ENCODE measurements at regions not wholly inside any gene's neighbourhood (a gene's known extent, or its start where the extent isn't known, plus 50 kb on each side); places are given as distances from the start of the nearest gene placed in this dataset.

- Histone ChIP-seq H3K79me2 (ENCODE audit: control insufficient read depth, insufficient read depth, low read length) (no peaks in the 10 kb centered on the region), H3K4me2 (ENCODE audit: insufficient read depth, low read length) (no peak overlapping the region), H3K4me3 (replicated peaks in 1 of 3; ENCODE audit: insufficient read depth in 1 of 3, low read depth in 1 of 3, low read length in 3 of 3) (no peak overlapping the region), H3K27ac (ENCODE audit: insufficient read depth, low read depth, low read length) (no peak overlapping the region), H3K4me1 (ENCODE audit: control insufficient read depth, extremely low read depth, insufficient read depth, low read length) (no peaks in the 10 kb centered on the region), H3K27me3 (ENCODE audit: control insufficient read depth in 2 of 2, insufficient read depth in 2 of 2, low read length in 2 of 2) (peaks cover 0 to 2% of the 10 kb centered on the region in 2 experiments), H2AFZ (ENCODE audit: low read depth, low read length) (no peak overlapping the region), H3K9me3 (replicated peaks; ENCODE audit: control insufficient read depth, insufficient read depth, low read length) (no peaks in the 10 kb centered on the region), H3K36me3 (ENCODE audit: control insufficient read depth in 2 of 2, extremely low read depth in 1 of 2, insufficient read depth in 2 of 2, low read length in 2 of 2) (no peaks in the 10 kb centered on the region), H3K9ac (replicated peaks; ENCODE audit: extremely low read depth, insufficient read depth, low read length) (no peak overlapping the region), H4K20me1 (replicated peaks; ENCODE audit: control insufficient read depth, extremely low read depth, insufficient read depth, low read length) (no peaks in the 10 kb centered on the region), H3K9me1 (replicated peaks; ENCODE audit: control insufficient read depth, extremely low read depth, insufficient read depth, low read length) (no peaks in the 10 kb centered on the region)
- TF ChIP-seq MYC (IDR thresholded peaks at IDR 0.05; ENCODE audit: low read depth, low read length) (no peak), EZH2 (IDR thresholded peaks at IDR 0.05; ENCODE audit: borderline replicate concordance, low read depth, low read length, severe bottlenecking) (no peak), JUN (IDR thresholded peaks at IDR 0.05; ENCODE audit: borderline replicate concordance, insufficient read depth, insufficient read length, low read depth) (no peak), GATA2 (IDR thresholded peaks at IDR 0.05; ENCODE audit: insufficient read depth, insufficient read length, low read depth, low read length) (no peak), CTCF (IDR thresholded peaks at IDR 0.05; ENCODE audit: extremely low read depth in 1 of 2, insufficient read depth in 1 of 2, low read depth in 1 of 2, low read length in 2 of 2) (no peak), MAX (IDR thresholded peaks at IDR 0.05; ENCODE audit: insufficient read depth, insufficient read length) (no peak), POLR2A (IDR thresholded peaks at IDR 0.05; ENCODE audit: low read depth, low read length) (no peak), POLR2AphosphoS5 (IDR thresholded peaks at IDR 0.05; ENCODE audit: insufficient read depth, low read depth, low read length) (no peak), FOS (IDR thresholded peaks at IDR 0.05; ENCODE audit: borderline replicate concordance, insufficient read depth, low read length) (no peak)
- intact Hi-C loops (cut with micrococcal nuclease) (no loop called here), dilution Hi-C loops (cut with MboI; ENCODE audit: extremely low pct_ligation_motif_present, low sequenced_read_pairs) (no loop called here)
- BruUV-seq (replicated peaks) = no TSS peak
- DNase-seq (ENCODE audit: low read depth, low spot score) (no peak), FAIRE-seq (no peak)
- ChIA-PET POLR2A (no interaction called here), CTCF (interaction anchor here (1.1 to 1.6 kb wide), 2 partner anchors 8 to 11 kb away, joined by 3 read pairs; no protein-coding TSS in a partner anchor)
Measured at GRCh38 chr12:77601069-77601468, 229.6 kb upstream of the NAV3 start.

All from endothelial cell of umbilical vein (primary cell).